ENCODE measurements at regions not wholly inside any gene's neighbourhood (a gene's known extent, or its start where the extent isn't known, plus 50 kb on each side); places are given as distances from the start of the nearest gene placed in this dataset.
A peak's percentile ranks its signal among the peaks of the same experiment; 100 is the strongest.
"Not testable (repeated sequence)": the region's sequence is repeated elsewhere in the genome, so short reads cannot be mapped to it uniquely, and the experiment has no call there.

DNA sequence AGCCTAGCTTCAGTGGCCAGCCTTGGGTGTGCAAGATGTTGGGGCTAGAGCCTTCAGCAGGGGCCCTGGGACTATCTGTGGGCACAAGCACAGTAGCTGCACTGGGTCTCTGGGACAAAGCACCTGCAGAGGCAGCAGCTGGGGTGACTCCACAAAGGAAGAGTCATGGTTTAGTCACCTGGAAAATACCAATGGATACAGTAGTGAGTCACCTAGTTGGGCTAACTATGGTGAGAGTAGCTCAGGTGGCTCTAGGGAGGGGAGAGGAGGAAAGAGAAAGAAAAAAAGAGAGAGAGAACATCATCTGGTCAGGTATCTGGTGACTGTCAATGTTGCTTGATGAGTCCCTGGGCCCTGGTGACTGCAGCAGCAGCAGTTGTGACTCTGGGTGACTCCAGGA is 72.9 kb upstream of the SPIN4 start:
- TF ChIP-seq, protein P1, sequence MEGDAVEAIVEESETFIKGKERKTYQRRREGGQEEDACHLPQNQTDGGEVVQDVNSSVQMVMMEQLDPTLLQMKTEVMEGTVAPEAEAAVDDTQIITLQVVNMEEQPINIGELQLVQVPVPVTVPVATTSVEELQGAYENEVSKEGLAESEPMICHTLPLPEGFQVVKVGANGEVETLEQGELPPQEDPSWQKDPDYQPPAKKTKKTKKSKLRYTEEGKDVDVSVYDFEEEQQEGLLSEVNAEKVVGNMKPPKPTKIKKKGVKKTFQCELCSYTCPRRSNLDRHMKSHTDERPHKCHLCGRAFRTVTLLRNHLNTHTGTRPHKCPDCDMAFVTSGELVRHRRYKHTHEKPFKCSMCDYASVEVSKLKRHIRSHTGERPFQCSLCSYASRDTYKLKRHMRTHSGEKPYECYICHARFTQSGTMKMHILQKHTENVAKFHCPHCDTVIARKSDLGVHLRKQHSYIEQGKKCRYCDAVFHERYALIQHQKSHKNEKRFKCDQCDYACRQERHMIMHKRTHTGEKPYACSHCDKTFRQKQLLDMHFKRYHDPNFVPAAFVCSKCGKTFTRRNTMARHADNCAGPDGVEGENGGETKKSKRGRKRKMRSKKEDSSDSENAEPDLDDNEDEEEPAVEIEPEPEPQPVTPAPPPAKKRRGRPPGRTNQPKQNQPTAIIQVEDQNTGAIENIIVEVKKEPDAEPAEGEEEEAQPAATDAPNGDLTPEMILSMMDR (conservative IDR thresholded peaks at IDR 0.05; ENCODE audit: low read depth, low read length) = no peak
- H3K4me3 ChIP-seq (ENCODE audit: low read depth, low read length) = no peak overlapping the region
- DNase-seq (ENCODE audit: low read depth) = peak; percentile 1

DNA sequence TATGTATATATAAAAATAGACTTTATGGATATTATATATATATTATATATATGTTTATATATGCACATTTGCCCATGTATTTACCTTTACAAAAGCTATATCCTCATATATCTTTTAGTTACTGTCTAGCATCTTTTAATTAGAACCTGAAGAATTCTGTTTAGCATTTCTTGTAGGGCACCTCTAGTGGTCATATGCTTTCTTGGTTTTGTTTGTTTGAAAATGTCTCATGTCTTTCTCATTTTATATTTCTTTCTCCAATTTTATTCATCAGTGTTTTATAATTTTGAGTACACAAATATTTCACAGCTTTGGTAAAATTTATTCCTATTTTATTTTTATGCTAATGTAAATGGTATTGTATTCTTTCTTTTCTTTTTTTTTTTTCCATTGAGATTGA is 70.3 kb upstream of the SPIN4 start:
- TF ChIP-seq, protein P1 (conservative IDR thresholded peaks at IDR 0.05; ENCODE audit: low read depth, low read length) = peak; percentile 24
- no peak overlapping the region for H3K4me3 ChIP-seq (ENCODE audit: low read depth, low read length)

DNA sequence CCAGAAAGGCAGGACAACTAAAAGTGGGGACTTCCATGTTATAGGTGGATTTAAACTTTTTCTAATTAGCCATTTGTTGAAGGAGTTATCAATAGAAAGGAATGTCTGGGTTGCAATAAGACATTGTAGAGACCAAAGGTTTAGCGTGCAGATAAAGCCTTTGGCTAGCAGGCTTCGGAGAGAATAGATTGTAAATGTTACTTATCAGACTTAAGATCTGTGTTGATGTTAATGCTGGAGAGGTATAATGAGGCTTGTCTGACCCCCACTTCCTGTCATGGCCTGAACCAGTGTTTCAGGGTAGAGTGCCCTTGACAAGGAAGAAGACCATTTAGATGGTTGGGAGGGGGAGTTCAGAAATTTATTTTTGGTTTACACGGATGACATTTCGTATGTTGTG is 67.1 kb upstream of the SPIN4 start:
- H3K4me3 ChIP-seq (ENCODE audit: low read depth, low read length) = no peak overlapping the region
- no peak for DNase-seq (ENCODE audit: low read depth)
- TF ChIP-seq, protein P1 (conservative IDR thresholded peaks at IDR 0.05; ENCODE audit: low read depth, low read length) = no peak

More for the DNA sequence above, 70.3 kb upstream of the SPIN4 start:
- DNase-seq (ENCODE audit: low read depth) = no peak

DNA sequence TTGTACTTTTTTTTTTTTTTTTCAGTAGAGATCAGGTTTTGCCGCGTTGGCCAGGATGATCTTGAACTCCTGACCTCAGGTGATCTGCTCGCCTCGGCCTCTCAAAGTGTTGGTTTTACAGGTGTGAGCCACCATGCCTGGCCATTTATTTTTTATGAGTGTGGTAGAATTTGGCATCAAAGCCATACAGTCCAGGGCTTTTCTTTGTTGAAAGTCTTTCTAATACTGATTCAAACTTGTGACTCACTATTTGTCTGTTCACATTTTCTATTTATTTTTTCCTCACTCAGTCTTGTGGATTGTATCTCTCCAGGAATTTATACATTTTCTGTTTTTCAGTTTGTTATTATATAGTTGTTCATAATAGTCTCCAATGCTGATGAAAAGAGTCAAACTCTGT is 66.5 kb upstream of the SPIN4 start:
- no peak overlapping the region for H3K4me3 ChIP-seq (ENCODE audit: low read depth, low read length)
- no peak for DNase-seq (ENCODE audit: low read depth)
- TF ChIP-seq, protein P1 (conservative IDR thresholded peaks at IDR 0.05; ENCODE audit: low read depth, low read length) = no peak

DNA sequence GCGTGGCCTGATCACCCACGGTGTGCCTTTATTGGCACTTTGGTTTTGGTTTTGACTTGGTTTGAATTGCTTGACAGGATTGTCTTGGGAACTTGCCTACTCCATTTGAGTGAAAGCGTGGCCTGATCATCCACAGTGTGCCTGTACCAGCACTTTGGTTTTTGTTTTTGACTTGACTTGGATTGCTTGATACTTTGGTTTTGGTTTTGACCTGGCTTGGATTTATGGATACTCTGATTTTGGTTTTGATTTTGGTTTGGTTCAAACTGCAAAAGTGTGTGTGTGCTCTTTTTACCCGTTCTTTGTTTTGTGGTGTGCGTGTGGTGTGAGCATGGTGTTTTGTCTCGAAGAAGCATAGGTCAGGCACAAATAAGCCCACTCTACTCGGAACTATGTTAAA is 58.8 kb upstream of the SPIN4 start:
- not testable (repeated sequence) for H3K4me3 ChIP-seq (ENCODE audit: low read depth, low read length); DNase-seq (ENCODE audit: low read depth)

DNA sequence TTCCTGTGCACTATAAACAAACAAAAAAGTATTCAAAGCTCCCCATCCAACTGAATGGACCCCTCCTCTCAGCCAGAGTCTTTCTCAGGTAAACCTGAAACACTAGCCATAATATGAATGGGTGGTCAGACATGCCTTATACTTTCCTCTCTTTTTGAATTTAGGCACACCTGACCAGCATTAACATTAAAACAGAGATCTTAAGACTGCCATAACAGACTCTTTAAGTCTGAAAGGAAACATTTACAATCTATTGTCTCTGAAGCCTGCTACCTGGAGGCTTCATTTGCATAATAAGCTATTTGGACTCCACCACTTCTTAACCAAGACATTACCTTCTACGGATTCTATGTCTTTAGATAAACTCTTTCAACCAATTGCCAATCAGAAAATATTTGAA is 56.9 kb upstream of the SPIN4 start:
- TF ChIP-seq, protein P1 (conservative IDR thresholded peaks at IDR 0.05; ENCODE audit: low read depth, low read length) = no peak
- H3K4me3 ChIP-seq (ENCODE audit: low read depth, low read length) = no peak overlapping the region
- DNase-seq (ENCODE audit: low read depth) = no peak

DNA sequence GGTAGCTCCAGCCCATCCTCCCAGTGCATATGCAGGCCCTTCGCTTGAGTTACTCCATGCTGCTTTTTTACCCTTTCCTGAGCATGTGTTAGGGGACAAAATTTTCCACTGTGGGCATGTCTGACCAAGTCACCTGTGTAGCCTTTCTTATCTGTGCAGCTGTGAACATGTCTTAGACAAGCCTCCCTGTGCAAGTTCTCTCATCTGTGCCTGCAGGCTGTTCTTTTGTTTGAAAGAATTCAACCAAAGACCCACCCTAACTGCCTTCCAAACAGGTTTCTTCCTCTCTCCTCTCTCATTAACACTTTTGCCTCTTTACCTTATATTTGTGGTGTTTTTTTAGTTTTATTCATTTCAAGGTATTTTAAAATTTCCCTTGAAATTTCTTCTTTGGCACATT is 53.2 kb upstream of the SPIN4 start:
- no peak for DNase-seq (ENCODE audit: low read depth)
- H3K4me3 ChIP-seq (ENCODE audit: low read depth, low read length) = no peak overlapping the region
- TF ChIP-seq, protein P1 (conservative IDR thresholded peaks at IDR 0.05; ENCODE audit: low read depth, low read length) = no peak

DNA sequence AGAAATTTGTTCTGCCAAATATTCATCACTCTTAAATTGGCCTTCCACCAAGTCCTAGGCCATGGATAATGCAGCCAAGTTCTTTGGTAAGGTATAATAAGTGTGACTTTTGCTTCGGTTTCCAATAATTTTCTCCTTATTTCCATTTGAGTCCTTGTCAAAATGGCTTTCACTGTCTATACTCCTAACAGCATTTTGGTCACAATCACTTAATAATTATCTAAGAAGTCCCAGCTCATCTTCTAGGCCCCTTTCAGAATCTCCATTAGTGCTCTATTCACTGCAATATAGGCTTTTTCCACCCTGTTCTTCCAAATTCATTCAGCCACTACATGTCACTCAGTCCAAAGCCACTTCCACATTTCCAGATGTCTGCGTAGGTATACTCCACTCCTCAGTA is 51.0 kb upstream of the SPIN4 start:
- TF ChIP-seq, protein P1 (conservative IDR thresholded peaks at IDR 0.05; ENCODE audit: low read depth, low read length) = no peak
- DNase-seq (ENCODE audit: low read depth) = no peak
- no peak overlapping the region for H3K4me3 ChIP-seq (ENCODE audit: low read depth, low read length)

All from epithelial cell of proximal tubule (primary cell).